A673 (cell line): ENCODE measurements at regions not wholly inside any gene's neighbourhood (a gene's known extent, or its start where the extent isn't known, plus 50 kb on each side); places are given as distances from the start of the nearest gene placed in this dataset.

Experiments
- BruUV-seq: library from RNA; stranded (reverse); fragments of 400-500 nt; replicated peaks from 2 replicates; lab custom pipeline; 2021; lab: Mats Ljungman, UMichigan
- CTCF ChIA-PET: fragments of 300-600 bp; sonication (Branson Sonifier 250); formaldehyde crosslinking; loops from one replicate; lab custom pipeline; 2022; ENCODE audit warnings: antibody characterized with exemption; lab: Charles Lee
- POLR2A ChIA-PET: fragments of 300-600 bp; sonication (Branson Sonifier 250); formaldehyde crosslinking; loops from one replicate; lab custom pipeline; 2022; ENCODE audit warnings: antibody characterized with exemption; ENCODE audit not compliant: low non-redundant PET; lab: Charles Lee
- DNase-seq: peaks from one replicate; pipeline ENCODE4 v3.0.0-alpha.2; 2015; ENCODE audit warnings: low spot score
- H3K27ac ChIP-seq: fragments of 200-600 bp; sonication (generic); 2 replicates; pipeline ENCODE4 v1.5.1; 2016; ENCODE audit warnings: mixed run types, low read depth, mild to moderate bottlenecking, mixed read lengths, antibody characterized with exemption, low read length; ENCODE audit not compliant: poor library complexity, severe bottlenecking
- H3K27me3 ChIP-seq: fragments of 200-600 bp; sonication (generic); replicated peaks from 2 replicates; pipeline ENCODE4 v1.6.1; 2017; ENCODE audit warnings: mixed run types, low read depth, mild to moderate bottlenecking, mixed read lengths, antibody characterized with exemption, low read length; ENCODE audit not compliant: insufficient read depth, poor library complexity
- H3K36me3 ChIP-seq: fragments of 200-600 bp; sonication (generic); 2 replicates; pipeline ENCODE4 v1.6.1; 2016; ENCODE audit warnings: mixed run types, mild to moderate bottlenecking, mixed read lengths, antibody characterized with exemption, low read length; ENCODE audit not compliant: insufficient read depth, poor library complexity, severe bottlenecking
- H3K4me1 ChIP-seq: fragments of 200-600 bp; sonication (generic); 2 replicates; pipeline ENCODE4 v1.6.1; 2017; ENCODE audit warnings: mixed run types, mild to moderate bottlenecking, mixed read lengths, antibody characterized with exemption, low read length; ENCODE audit not compliant: insufficient read depth, poor library complexity, severe bottlenecking
- H3K4me3 ChIP-seq: fragments of 200-600 bp; sonication (generic); 2 replicates; pipeline ENCODE4 v1.5.1; 2016; ENCODE audit warnings: low read depth, mixed run types, mild to moderate bottlenecking, mixed read lengths, low read length; ENCODE audit not compliant: poor library complexity, severe bottlenecking
- H3K9me3 ChIP-seq: fragments of 200-600 bp; sonication (generic); 2 replicates; pipeline ENCODE4 v1.6.1; 2016; ENCODE audit warnings: mixed run types, low read depth, mild to moderate bottlenecking, mixed read lengths, antibody characterized with exemption, low read length; ENCODE audit not compliant: poor library complexity, severe bottlenecking
- CTCF ChIP-seq: fragments of 300-800, 200-600 bp; sonication (generic); conservative IDR thresholded peaks from 2 replicates; pipeline ENCODE4 v1.5.1; 2017; ENCODE audit warnings: low read depth, mild to moderate bottlenecking, antibody characterized with exemption, low read length, moderate library complexity, mixed read lengths
- EZH2 ChIP-seq: fragments of 200-600 bp; sonication (generic); IDR thresholded peaks from 2 replicates; pipeline ENCODE4 v1.6.1; 2017; ENCODE audit warnings: borderline replicate concordance, low read depth, mild to moderate bottlenecking, mixed read lengths, antibody characterized with exemption, low read length; ENCODE audit not compliant: poor library complexity, severe bottlenecking
- intact Hi-C: fragments of 100-400 bp; cut with micrococcal nuclease; formaldehyde crosslinking; loops from one replicate; pipeline ENCODE4 v1.10.0; 2022; ENCODE audit not compliant: unreplicated experiment

DNA sequence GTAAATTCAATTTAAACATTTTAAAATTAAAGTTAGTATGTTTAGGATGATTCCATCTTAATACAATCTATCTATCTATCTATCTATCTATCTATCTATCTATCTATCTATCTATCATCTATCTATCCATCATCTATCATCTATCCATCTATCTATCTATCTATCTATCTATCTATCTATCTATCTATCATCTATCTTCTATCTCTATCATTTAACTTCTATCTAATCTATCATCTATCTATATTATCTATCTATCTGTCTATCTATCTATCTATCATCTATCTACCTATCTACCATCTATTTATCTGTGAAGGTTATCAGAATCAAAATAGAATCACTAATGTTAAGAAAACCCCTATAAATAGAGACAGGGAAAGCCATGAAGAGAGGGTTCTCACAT is 78.3 kb downstream of the RAMP3 start:
- H3K36me3 ChIP-seq, result no peaks in the 10 kb centered on the region
- H3K27ac ChIP-seq, result no peak overlapping the region
- BruUV-seq, result no TSS peak
- TF ChIP-seq CTCF (no peak), EZH2 (no peak)
- H3K4me3 ChIP-seq, result no peak overlapping the region
- no peak for DNase-seq
- intact Hi-C loops, result no loop called here
- H3K4me1 ChIP-seq, result no peaks in the 10 kb centered on the region
- POLR2A ChIA-PET, result no interaction called here
- peaks cover 92% of the 10 kb centered on the region for H3K27me3 ChIP-seq
- CTCF ChIA-PET, result no interaction called here
- H3K9me3 ChIP-seq, result no peaks in the 10 kb centered on the region

GRCh38 chr7:45236666-45237065 is 79.1 kb downstream of the RAMP3 start:
- Histone ChIP-seq H3K4me1 (no peaks in the 10 kb centered on the region), H3K27ac (no peak overlapping the region), H3K4me3 (no peak overlapping the region), H3K36me3 (no peaks in the 10 kb centered on the region), H3K27me3 (peaks cover 87% of the 10 kb centered on the region), H3K9me3 (no peaks in the 10 kb centered on the region)
- ChIA-PET CTCF (no interaction called here), POLR2A (no interaction called here)
- BruUV-seq, result no TSS peak
- TF ChIP-seq CTCF, result no peak
- no peak for TF ChIP-seq EZH2
- DNase-seq, result no peak
- intact Hi-C loops, result no loop called here

- CTCF ChIA-PET, result no interaction called here
- Histone ChIP-seq H3K27me3 (peaks cover 76% of the 10 kb centered on the region), H3K36me3 (no peaks in the 10 kb centered on the region), H3K4me1 (no peaks in the 10 kb centered on the region), H3K4me3 (no peak overlapping the region), H3K9me3 (no peaks in the 10 kb centered on the region), H3K27ac (no peak overlapping the region)
- no TSS peak for BruUV-seq
- no peak for DNase-seq
- no peak for TF ChIP-seq EZH2
- TF ChIP-seq CTCF, result no peak
- POLR2A ChIA-PET, result no interaction called here
- intact Hi-C loops, result no loop called here
Observed at GRCh38 chr7:45237788-45238461, 80.3 kb downstream of the RAMP3 start.
